EL (cell line): ENCODE measurements at regions not wholly inside any gene's neighbourhood (a gene's known extent, or its start where the extent isn't known, plus 50 kb on each side); places are given as distances from the start of the nearest gene placed in this dataset.
"Not testable (repeated sequence)": the region's sequence is repeated elsewhere in the genome, so short reads cannot be mapped to it uniquely, and the experiment has no call there.

Experiments used
- DNase-seq: peaks from one replicate; pipeline ENCODE4 v3.0.0-alpha.2; 2016

- no peak for DNase-seq
Measured at GRCh38 chr5:75837258-75837841, 120.1 kb upstream of the POC5 start.

GRCh38 chr5:75831561-75831960, 114.3 kb upstream of the POC5 start:
- DNase-seq: no peak

- no peak for DNase-seq
Measured at GRCh38 chr5:75828029-75828428, 110.8 kb upstream of the POC5 start.

GRCh38 chr5:75824323-75824722, 107.1 kb upstream of the POC5 start:
- no peak for DNase-seq

- DNase-seq: no peak
Measured at GRCh38 chr5:75823811-75824210, 106.6 kb upstream of the POC5 start.

- no peak for DNase-seq
Measured at GRCh38 chr5:75818661-75819060, 101.4 kb upstream of the POC5 start.

GRCh38 chr5:75799695-75800094, 82.5 kb upstream of the POC5 start:
- not testable (repeated sequence) for DNase-seq

GRCh38 chr5:75769338-75769737, 52.1 kb upstream of the POC5 start:
- not testable (repeated sequence) for DNase-seq
